ENCODE measurements at regions not wholly inside any gene's neighbourhood (a gene's known extent, or its start where the extent isn't known, plus 50 kb on each side); places are given as distances from the start of the nearest gene placed in this dataset.
"Not testable (repeated sequence)": the region's sequence is repeated elsewhere in the genome, so short reads cannot be mapped to it uniquely, and the experiment has no call there.

- no peak for DNase-seq
Measured at GRCh38 chrX:128929271-128930057, 593.8 kb downstream of the SMARCA1 start.

- no peak for DNase-seq
Measured at GRCh38 chrX:128928636-128929035, 594.7 kb downstream of the SMARCA1 start.

- no peak for DNase-seq
Measured at GRCh38 chrX:128927363-128927762, 595.9 kb downstream of the SMARCA1 start.

GRCh38 chrX:128906753-128907152 is 616.5 kb downstream of the SMARCA1 start:
- no peak for DNase-seq

GRCh38 chrX:128901018-128901417 is 622.3 kb downstream of the SMARCA1 start:
- DNase-seq: no peak

- DNase-seq: no peak
Measured at GRCh38 chrX:128897621-128898020, 625.7 kb downstream of the SMARCA1 start.

- no peak for DNase-seq
Measured at GRCh38 chrX:128891554-128891953, 631.7 kb downstream of the SMARCA1 start.

- DNase-seq: no peak
Measured at GRCh38 chrX:128884430-128884829, 638.9 kb downstream of the SMARCA1 start.

GRCh38 chrX:128883650-128884049 is 639.6 kb downstream of the SMARCA1 start:
- DNase-seq: no peak

- DNase-seq: no peak
Measured at GRCh38 chrX:128870361-128870760, 652.9 kb downstream of the SMARCA1 start.

- DNase-seq: no peak
Measured at GRCh38 chrX:128862557-128862956, 660.7 kb downstream of the SMARCA1 start.

- DNase-seq: no peak
Measured at GRCh38 chrX:128848374-128848773, 674.9 kb downstream of the SMARCA1 start.

- DNase-seq: no peak
Measured at GRCh38 chrX:128846385-128846784, 676.9 kb downstream of the SMARCA1 start.

- no peak for DNase-seq
Measured at GRCh38 chrX:128818690-128819089, 704.6 kb downstream of the SMARCA1 start.

GRCh38 chrX:128816919-128817318 is 706.4 kb downstream of the SMARCA1 start:
- DNase-seq: no peak

- no peak for DNase-seq
Measured at GRCh38 chrX:128807367-128807766, 715.9 kb downstream of the SMARCA1 start.

GRCh38 chrX:128805236-128805635 is 718.1 kb downstream of the SMARCA1 start:
- DNase-seq: no peak

- DNase-seq: no peak
Measured at GRCh38 chrX:128804828-128805227, 718.5 kb downstream of the SMARCA1 start.

- no peak for DNase-seq
Measured at GRCh38 chrX:128800138-128800537, 723.2 kb downstream of the SMARCA1 start.

GRCh38 chrX:128783139-128783538 is 730.9 kb upstream of the ACTRT1 start:
- DNase-seq: not testable (repeated sequence)

GRCh38 chrX:128781506-128781905 is 729.3 kb upstream of the ACTRT1 start:
- DNase-seq: peak; percentile 41

GRCh38 chrX:128780934-128781333 is 728.7 kb upstream of the ACTRT1 start:
- DNase-seq: no peak

GRCh38 chrX:128769495-128769894 is 717.3 kb upstream of the ACTRT1 start:
- no peak for DNase-seq

GRCh38 chrX:128759745-128760144 is 707.5 kb upstream of the ACTRT1 start:
- DNase-seq: no peak

- no peak for DNase-seq
Measured at GRCh38 chrX:128759177-128759576, 707.0 kb upstream of the ACTRT1 start.

Measured in eye (tissue), 1 donor.